Keratinocyte (primary cell): ENCODE measurements at regions not wholly inside any gene's neighbourhood (a gene's known extent, or its start where the extent isn't known, plus 50 kb on each side); places are given as distances from the start of the nearest gene placed in this dataset.

ENCODE experiments used
- DNase-seq: peaks from one replicate; pipeline ENCODE4 v3.0.0-alpha.2; 2011; ENCODE audit warnings: low read depth, missing footprints, low spot score
- FAIRE-seq: peaks from 2 replicates; lab custom pipeline; 2011; peaks lifted over from hg19 to GRCh38; lab: Jason Lieb, UNC
- H2AFZ ChIP-seq: 2 replicates; pipeline ENCODE4 v1.6.0; 2012; ENCODE audit warnings: low read length, control low read depth, inconsistent platforms; ENCODE audit not compliant: control insufficient read depth
- H3K27ac ChIP-seq: 2 replicates; pipeline ENCODE4 v1.5.1; 2011; ENCODE audit warnings: low read length; ENCODE audit not compliant: control insufficient read depth, insufficient read depth
- H3K27me3 ChIP-seq: 3 replicates; pipeline ENCODE4 v1.6.0; 2011; ENCODE audit warnings: low read length; ENCODE audit not compliant: control insufficient read depth, insufficient read depth; ENCODE audit errors: extremely low read depth
- H3K36me3 ChIP-seq, 2 experiments: 2 replicates in 1 of 2; 3 replicates in 1 of 2; pipeline ENCODE4 v1.5.1; 2011; ENCODE audit warnings: low read length in 2 of 2, mild to moderate bottlenecking in 1 of 2; ENCODE audit not compliant: control insufficient read depth in 2 of 2, insufficient read depth in 2 of 2; ENCODE audit errors: extremely low read depth in 1 of 2
- H3K4me1 ChIP-seq: 3 replicates; pipeline ENCODE4 v1.5.1; 2011; ENCODE audit warnings: low read length; ENCODE audit not compliant: control insufficient read depth, insufficient read depth; ENCODE audit errors: extremely low read depth
- H3K4me2 ChIP-seq: 3 replicates; pipeline ENCODE4 v1.6.0; 2011; ENCODE audit warnings: low read depth, low read length; ENCODE audit not compliant: control insufficient read depth, insufficient read depth; ENCODE audit errors: extremely low read depth
- H3K4me3 ChIP-seq, 3 experiments: fragments of 200-600 bp in 1 of 3; sonication (generic) in 1 of 3; 2 replicates in 2 of 3; 3 replicates in 1 of 3; pipeline ENCODE4 v1.5.1; 2011 to 2016; ENCODE audit warnings: low read length in 3 of 3, mild to moderate bottlenecking in 3 of 3, control low read depth in 2 of 3, inconsistent platforms in 1 of 3, low read depth in 1 of 3, mixed read lengths in 1 of 3, mixed run types in 1 of 3, moderate library complexity in 1 of 3; ENCODE audit not compliant: control insufficient read depth in 2 of 3, insufficient read depth in 2 of 3; ENCODE audit errors: extremely low read depth in 1 of 3
- H3K79me2 ChIP-seq: 2 replicates; pipeline ENCODE4 v1.6.0; 2012; ENCODE audit warnings: low read length; ENCODE audit not compliant: control insufficient read depth, insufficient read depth
- H3K9ac ChIP-seq: 3 replicates; pipeline ENCODE4 v1.6.0; 2011; ENCODE audit warnings: low read length; ENCODE audit not compliant: control insufficient read depth, insufficient read depth; ENCODE audit errors: extremely low read depth
- H3K9me1 ChIP-seq: 3 replicates; pipeline ENCODE4 v1.6.0; 2011; ENCODE audit warnings: low read length; ENCODE audit not compliant: control insufficient read depth, insufficient read depth; ENCODE audit errors: extremely low read depth
- H3K9me3 ChIP-seq: 2 replicates; pipeline ENCODE4 v1.5.1; 2012; ENCODE audit warnings: low read depth, low read length; ENCODE audit not compliant: control insufficient read depth
- H4K20me1 ChIP-seq: 3 replicates; pipeline ENCODE4 v1.6.0; 2011; ENCODE audit warnings: low read length; ENCODE audit not compliant: control insufficient read depth, insufficient read depth; ENCODE audit errors: extremely low read depth
- CTCF ChIP-seq, 3 experiments: IDR thresholded peaks in 1 of 3; conservative IDR thresholded peaks in 1 of 3; optimal IDR thresholded peaks in 1 of 3; 2 replicates in 2 of 3; 3 replicates in 1 of 3; pipeline versions ENCODE3 to v1.5.1; 2011; ENCODE audit warnings: low read length in 3 of 3, mild to moderate bottlenecking in 3 of 3, moderate library complexity in 2 of 3, control low read depth in 1 of 3, inconsistent platforms in 1 of 3; ENCODE audit not compliant: insufficient read depth in 2 of 3; ENCODE audit errors: extremely low read depth in 1 of 3
- EZH2 ChIP-seq: IDR thresholded peaks from one replicate; pipeline ENCODE4 v1.6.1; 2012; ENCODE audit warnings: inconsistent platforms, mild to moderate bottlenecking, low read length, moderate library complexity
- dilution Hi-C: fragments of 300-500 bp; cut with MboI; formaldehyde crosslinking; loops from one replicate; pipeline ENCODE4 v1.7.0; 2020; ENCODE audit warnings: low sequenced_read_pairs; ENCODE audit not compliant: extremely low pct_ligation_motif_present

GRCh38 chr5:4313138-4313537 is 717.5 kb downstream of the IRX1 start:
- no peak for FAIRE-seq

GRCh38 chr5:4319478-4320128 is 724.0 kb downstream of the IRX1 start:
- TF ChIP-seq EZH2: no peak
- TF ChIP-seq CTCF (optimal IDR thresholded peaks at IDR 0.05 in 1 of 3, IDR thresholded peaks at IDR 0.05 in 1 of 3, conservative IDR thresholded peaks at IDR 0.05 in 1 of 3; ENCODE audit: extremely low read depth in 1 of 3, insufficient read depth in 2 of 3, low read length in 3 of 3): no peak
- Histone ChIP-seq H3K9me1 (no peaks in the 10 kb centered on the region), H3K4me2 (no peak overlapping the region), H3K79me2 (no peaks in the 10 kb centered on the region), H3K9me3 (no peaks in the 10 kb centered on the region), H3K27me3 (no peaks in the 10 kb centered on the region), H3K27ac (no peak overlapping the region), H2AFZ (no peak overlapping the region), H3K4me1 (no peaks in the 10 kb centered on the region), H4K20me1 (no peaks in the 10 kb centered on the region), H3K4me3 (no peak overlapping the region), H3K9ac (no peak overlapping the region), H3K36me3 (no peaks in the 10 kb centered on the region)
- dilution Hi-C loops: no loop called here
- no peak for FAIRE-seq
- no peak for DNase-seq

More at GRCh38 chr5:4313138-4313537, 717.5 kb downstream of the IRX1 start:
- DNase-seq: no peak
- Histone ChIP-seq H2AFZ (no peak overlapping the region), H3K4me1 (no peaks in the 10 kb centered on the region), H3K4me2 (no peak overlapping the region), H3K9me1 (no peaks in the 10 kb centered on the region), H3K27ac (no peak overlapping the region), H3K4me3 (no peak overlapping the region), H3K27me3 (no peaks in the 10 kb centered on the region), H3K9ac (no peak overlapping the region), H3K9me3 (no peaks in the 10 kb centered on the region), H4K20me1 (no peaks in the 10 kb centered on the region), H3K79me2 (no peaks in the 10 kb centered on the region), H3K36me3 (no peaks in the 10 kb centered on the region)
- dilution Hi-C loops: no loop called here
- TF ChIP-seq CTCF (optimal IDR thresholded peaks at IDR 0.05 in 1 of 3, IDR thresholded peaks at IDR 0.05 in 1 of 3, conservative IDR thresholded peaks at IDR 0.05 in 1 of 3; ENCODE audit: extremely low read depth in 1 of 3, insufficient read depth in 2 of 3, low read length in 3 of 3) (no peak), EZH2 (no peak)
